ENCODE measurements at regions not wholly inside any gene's neighbourhood (a gene's known extent, or its start where the extent isn't known, plus 50 kb on each side); places are given as distances from the start of the nearest gene placed in this dataset.

DNA sequence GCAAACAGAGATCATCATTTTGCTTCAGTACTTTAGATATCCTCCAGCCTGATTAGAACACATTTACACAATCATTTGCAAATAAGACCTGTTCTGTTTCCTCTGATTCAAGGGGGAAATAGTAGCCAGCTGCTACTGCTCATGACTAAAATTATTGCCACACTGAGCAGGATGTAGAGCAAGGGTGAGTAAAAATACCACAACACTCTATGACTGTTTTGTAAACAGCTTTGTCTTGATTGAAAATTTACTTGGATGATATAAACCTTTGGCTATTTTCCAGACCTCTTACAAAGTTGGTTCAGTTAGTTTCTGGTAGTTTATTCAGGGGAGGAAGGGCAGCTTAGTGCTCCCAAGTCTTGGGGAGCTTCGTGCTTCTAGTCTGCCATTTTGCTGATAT lies 286.4 kb upstream of the CNTNAP5 start:
- no peak overlapping the region for H3K4me3 ChIP-seq (ENCODE audit: low read depth, low read length)
- no peak for DNase-seq
- no peaks in the 10 kb centered on the region for H3K4me1 ChIP-seq
- TF ChIP-seq, protein P1, sequence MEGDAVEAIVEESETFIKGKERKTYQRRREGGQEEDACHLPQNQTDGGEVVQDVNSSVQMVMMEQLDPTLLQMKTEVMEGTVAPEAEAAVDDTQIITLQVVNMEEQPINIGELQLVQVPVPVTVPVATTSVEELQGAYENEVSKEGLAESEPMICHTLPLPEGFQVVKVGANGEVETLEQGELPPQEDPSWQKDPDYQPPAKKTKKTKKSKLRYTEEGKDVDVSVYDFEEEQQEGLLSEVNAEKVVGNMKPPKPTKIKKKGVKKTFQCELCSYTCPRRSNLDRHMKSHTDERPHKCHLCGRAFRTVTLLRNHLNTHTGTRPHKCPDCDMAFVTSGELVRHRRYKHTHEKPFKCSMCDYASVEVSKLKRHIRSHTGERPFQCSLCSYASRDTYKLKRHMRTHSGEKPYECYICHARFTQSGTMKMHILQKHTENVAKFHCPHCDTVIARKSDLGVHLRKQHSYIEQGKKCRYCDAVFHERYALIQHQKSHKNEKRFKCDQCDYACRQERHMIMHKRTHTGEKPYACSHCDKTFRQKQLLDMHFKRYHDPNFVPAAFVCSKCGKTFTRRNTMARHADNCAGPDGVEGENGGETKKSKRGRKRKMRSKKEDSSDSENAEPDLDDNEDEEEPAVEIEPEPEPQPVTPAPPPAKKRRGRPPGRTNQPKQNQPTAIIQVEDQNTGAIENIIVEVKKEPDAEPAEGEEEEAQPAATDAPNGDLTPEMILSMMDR (IDR thresholded peaks at IDR 0.05; ENCODE audit: low read depth, low read length) = no peak
- H3K9me3 ChIP-seq = no peaks in the 10 kb centered on the region
- H3K36me3 ChIP-seq = no peaks in the 10 kb centered on the region
- no peaks in the 10 kb centered on the region for H3K27me3 ChIP-seq

DNA sequence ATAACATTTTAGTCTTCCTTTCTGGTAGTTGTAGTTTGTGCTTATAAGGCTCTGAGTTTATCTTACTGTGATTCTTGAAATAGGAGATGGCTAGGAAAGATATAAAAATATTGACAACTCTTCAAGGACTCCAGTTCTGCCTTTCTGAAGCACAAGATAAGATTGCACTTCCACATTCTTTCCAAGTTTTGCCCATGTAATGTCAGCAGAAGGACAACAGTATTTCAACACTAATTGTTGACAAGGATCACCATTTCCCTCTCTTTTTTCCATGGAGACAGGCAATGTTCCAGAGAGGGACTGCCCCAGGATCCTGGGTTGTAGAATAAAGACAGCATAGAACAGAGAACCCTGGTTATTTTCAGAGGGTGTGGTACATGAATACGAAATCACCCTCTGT lies 279.1 kb upstream of the CNTNAP5 start:
- TF ChIP-seq, protein P1 (IDR thresholded peaks at IDR 0.05; ENCODE audit: low read depth, low read length) = no peak
- no peaks in the 10 kb centered on the region for H3K27me3 ChIP-seq
- no peaks in the 10 kb centered on the region for H3K36me3 ChIP-seq
- no peak for DNase-seq
- no peaks in the 10 kb centered on the region for H3K9me3 ChIP-seq
- no peak overlapping the region for H3K4me3 ChIP-seq (ENCODE audit: low read depth, low read length)
- no peaks in the 10 kb centered on the region for H3K4me1 ChIP-seq

DNA sequence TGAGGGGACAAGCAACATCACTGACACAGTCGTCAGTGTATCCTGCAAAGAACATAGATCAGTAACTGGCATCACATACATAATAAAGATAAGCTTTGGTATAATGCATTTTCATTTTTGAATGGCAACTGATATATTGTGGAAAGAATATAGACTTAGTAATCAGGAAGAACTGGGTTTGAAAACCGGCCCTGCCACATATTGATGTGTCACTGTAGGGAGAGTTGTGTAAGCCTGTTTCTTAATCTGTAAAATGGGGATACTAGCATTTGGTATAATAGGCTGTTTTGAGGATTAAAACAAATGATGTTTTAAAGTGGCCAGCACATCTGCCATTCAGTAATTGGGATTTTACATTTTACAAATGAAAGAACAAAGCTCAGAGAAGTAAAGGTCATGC lies 277.8 kb upstream of the CNTNAP5 start:
- no peaks in the 10 kb centered on the region for H3K36me3 ChIP-seq
- no peak overlapping the region for H3K4me3 ChIP-seq (ENCODE audit: low read depth, low read length)
- TF ChIP-seq, protein P1 (IDR thresholded peaks at IDR 0.05; ENCODE audit: low read depth, low read length) = no peak
- no peak for DNase-seq
- no peaks in the 10 kb centered on the region for H3K9me3 ChIP-seq
- H3K27me3 ChIP-seq = no peaks in the 10 kb centered on the region
- no peaks in the 10 kb centered on the region for H3K4me1 ChIP-seq

DNA sequence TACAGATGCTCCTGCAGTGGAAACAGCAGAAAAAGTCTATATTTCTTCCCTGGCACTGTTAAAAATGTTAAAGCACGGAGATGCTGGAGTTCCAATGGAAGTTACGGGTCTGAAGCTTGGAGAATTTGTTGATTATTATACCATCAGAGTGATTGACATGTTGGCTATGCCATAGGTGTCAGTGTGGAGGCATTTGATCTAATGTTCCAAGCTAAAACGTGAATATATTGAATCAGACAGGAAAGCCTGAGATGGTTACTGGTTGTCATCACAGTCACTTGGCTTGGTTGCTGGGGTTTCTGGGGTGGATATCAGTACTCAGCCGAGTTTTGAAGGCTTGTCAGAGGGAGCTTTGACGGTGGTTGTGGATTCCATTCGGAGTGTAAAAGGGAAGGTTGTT lies 262.9 kb upstream of the CNTNAP5 start:
- H3K4me1 ChIP-seq = no peaks in the 10 kb centered on the region
- no peaks in the 10 kb centered on the region for H3K9me3 ChIP-seq
- TF ChIP-seq, protein P1 (IDR thresholded peaks at IDR 0.05; ENCODE audit: low read depth, low read length) = no peak
- no peaks in the 10 kb centered on the region for H3K27me3 ChIP-seq
- no peak overlapping the region for H3K4me3 ChIP-seq (ENCODE audit: low read depth, low read length)
- DNase-seq = no peak
- no peaks in the 10 kb centered on the region for H3K36me3 ChIP-seq

DNA sequence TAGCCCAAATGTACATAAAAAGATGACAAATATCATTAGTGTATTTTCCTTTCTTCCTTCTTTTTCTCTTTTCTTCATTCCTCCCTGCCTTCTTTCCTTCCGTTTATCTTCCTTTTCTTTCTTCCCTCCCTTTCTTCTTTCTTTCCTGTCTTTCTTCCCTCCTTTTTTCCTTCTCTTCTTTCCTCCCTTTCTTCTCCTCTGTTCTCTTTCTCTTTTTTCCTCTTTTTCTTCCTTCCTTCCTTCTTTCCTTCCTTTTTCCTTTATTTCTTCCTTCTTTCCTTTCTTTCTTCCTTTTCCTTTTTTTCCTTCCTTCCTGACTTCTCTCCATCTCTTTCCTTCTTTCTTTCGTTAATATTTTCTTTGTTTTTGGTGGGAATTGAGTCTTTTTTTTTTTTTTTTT lies 256.9 kb upstream of the CNTNAP5 start:
- Histone ChIP-seq H3K36me3 (no peaks in the 10 kb centered on the region), H3K27me3 (no peaks in the 10 kb centered on the region), H3K9me3 (no peaks in the 10 kb centered on the region), H3K4me1 (no peaks in the 10 kb centered on the region), H3K4me3 (ENCODE audit: low read depth, low read length) (no peak overlapping the region)
- no peak for DNase-seq
- TF ChIP-seq, protein P1 (IDR thresholded peaks at IDR 0.05; ENCODE audit: low read depth, low read length) = no peak

DNA sequence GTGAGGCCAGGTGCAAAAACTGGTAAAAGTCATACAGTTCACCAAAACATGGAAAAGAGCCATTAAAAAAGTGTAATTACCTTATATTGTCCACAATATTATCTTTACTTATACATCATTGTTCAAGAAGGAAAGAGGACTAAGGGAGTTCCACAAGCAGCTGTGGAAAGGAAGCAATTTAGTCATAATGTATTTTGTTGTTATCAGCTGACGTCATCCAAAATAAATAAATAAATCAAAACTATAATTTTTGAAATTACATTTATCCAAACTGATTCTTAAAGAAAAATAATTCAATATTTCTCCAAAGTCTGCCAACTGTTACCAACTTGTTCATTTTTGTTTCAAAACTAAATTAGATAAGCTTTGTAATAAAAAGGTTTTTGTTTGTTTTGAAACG lies 256.1 kb upstream of the CNTNAP5 start:
- Histone ChIP-seq H3K27me3 (no peaks in the 10 kb centered on the region), H3K9me3 (no peaks in the 10 kb centered on the region), H3K4me3 (ENCODE audit: low read depth, low read length) (no peak overlapping the region), H3K4me1 (no peaks in the 10 kb centered on the region), H3K36me3 (no peaks in the 10 kb centered on the region)
- DNase-seq = no peak
- TF ChIP-seq, protein P1 (IDR thresholded peaks at IDR 0.05; ENCODE audit: low read depth, low read length) = no peak

Measured in BE2C (cell line).